WI38 (cell line): ENCODE measurements at regions not wholly inside any gene's neighbourhood (a gene's known extent, or its start where the extent isn't known, plus 50 kb on each side); places are given as distances from the start of the nearest gene placed in this dataset.
"Not testable (repeated sequence)": the region's sequence is repeated elsewhere in the genome, so short reads cannot be mapped to it uniquely, and the experiment has no call there.

Source experiments
- H3K4me3 ChIP-seq: 2 replicates; pipeline ENCODE4 v1.5.1; 2011; ENCODE audit warnings: low read depth, mild to moderate bottlenecking, control low read depth, low read length
- TF ChIP-seq, protein P1 (sequence below): IDR thresholded peaks from 2 replicates; pipeline ENCODE4 v1.5.1; 2012; ENCODE audit warnings: low read depth, mild to moderate bottlenecking, control low read depth, low read length

GRCh38 chrX:20686256-20686655 is 419.5 kb upstream of the RPS6KA3 start:
- no peak overlapping the region for H3K4me3 ChIP-seq
- TF ChIP-seq, protein P1, sequence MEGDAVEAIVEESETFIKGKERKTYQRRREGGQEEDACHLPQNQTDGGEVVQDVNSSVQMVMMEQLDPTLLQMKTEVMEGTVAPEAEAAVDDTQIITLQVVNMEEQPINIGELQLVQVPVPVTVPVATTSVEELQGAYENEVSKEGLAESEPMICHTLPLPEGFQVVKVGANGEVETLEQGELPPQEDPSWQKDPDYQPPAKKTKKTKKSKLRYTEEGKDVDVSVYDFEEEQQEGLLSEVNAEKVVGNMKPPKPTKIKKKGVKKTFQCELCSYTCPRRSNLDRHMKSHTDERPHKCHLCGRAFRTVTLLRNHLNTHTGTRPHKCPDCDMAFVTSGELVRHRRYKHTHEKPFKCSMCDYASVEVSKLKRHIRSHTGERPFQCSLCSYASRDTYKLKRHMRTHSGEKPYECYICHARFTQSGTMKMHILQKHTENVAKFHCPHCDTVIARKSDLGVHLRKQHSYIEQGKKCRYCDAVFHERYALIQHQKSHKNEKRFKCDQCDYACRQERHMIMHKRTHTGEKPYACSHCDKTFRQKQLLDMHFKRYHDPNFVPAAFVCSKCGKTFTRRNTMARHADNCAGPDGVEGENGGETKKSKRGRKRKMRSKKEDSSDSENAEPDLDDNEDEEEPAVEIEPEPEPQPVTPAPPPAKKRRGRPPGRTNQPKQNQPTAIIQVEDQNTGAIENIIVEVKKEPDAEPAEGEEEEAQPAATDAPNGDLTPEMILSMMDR = no peak

- TF ChIP-seq, protein P1 = no peak
- H3K4me3 ChIP-seq = no peak overlapping the region
Measured at GRCh38 chrX:20685652-20686051, 418.9 kb upstream of the RPS6KA3 start.

- no peak overlapping the region for H3K4me3 ChIP-seq
- TF ChIP-seq, protein P1 = no peak
Measured at GRCh38 chrX:20681683-20682082, 415.0 kb upstream of the RPS6KA3 start.

DNA sequence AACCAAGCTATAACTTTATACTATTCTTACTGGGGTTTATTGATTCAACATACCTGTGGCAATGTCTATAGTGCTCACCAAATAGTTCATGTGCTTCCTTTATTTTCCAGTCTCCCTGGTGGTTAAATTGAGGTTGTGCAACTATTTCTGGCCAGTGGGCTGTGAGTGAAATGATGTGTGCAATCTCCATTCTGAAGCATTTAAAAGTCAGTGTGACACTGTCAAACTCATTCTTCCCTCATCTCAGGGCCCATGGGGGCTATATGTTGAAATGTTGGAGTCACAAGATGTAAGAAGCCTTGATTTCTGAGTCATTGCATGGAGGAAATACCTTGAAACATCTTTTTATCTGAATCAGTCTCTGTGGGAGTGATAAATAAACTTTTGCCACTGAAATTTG is 414.3 kb upstream of the RPS6KA3 start:
- TF ChIP-seq, protein P1 = no peak
- H3K4me3 ChIP-seq = no peak overlapping the region

GRCh38 chrX:20672476-20672875 is 405.8 kb upstream of the RPS6KA3 start:
- no peak overlapping the region for H3K4me3 ChIP-seq
- TF ChIP-seq, protein P1 = no peak

DNA sequence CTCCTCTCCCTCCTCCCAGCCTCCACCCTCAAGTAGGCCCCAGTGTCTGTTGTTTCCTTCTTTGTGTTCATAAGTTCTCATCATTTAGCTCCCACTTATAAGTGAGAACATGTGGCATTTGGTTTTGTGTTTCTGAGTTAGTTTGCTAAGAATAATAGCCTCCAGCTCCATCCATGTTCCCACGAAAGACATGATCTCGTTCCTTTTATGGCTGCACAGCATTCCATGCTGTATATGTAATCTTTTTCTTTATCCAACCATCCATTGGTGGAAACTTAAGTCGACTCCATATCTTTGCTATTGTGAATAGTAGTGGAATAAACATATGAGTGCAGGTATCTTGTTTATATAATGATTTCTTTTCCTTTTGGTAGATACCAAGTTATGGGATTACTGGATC is 405.0 kb upstream of the RPS6KA3 start:
- H3K4me3 ChIP-seq = not testable (repeated sequence)

DNA sequence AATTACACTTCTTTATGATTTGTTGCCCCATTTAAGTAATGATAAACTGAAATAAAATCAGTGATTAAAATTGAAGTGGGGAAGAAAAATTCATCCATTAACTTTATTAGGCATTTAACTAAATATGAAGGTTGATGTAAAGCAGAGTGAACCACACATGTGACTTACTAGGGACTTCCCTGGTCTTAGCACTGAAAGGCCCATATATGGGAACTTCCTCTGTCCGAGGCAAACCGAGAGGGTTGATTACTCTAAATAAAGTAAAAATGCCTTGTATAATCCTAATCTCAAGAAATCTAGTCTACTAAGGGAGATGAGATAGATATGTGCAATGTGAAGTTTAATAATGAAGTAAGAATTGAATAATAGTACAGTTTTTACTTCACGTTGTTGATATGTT is 403.9 kb upstream of the RPS6KA3 start:
- H3K4me3 ChIP-seq = no peak overlapping the region
- TF ChIP-seq, protein P1 = no peak

DNA sequence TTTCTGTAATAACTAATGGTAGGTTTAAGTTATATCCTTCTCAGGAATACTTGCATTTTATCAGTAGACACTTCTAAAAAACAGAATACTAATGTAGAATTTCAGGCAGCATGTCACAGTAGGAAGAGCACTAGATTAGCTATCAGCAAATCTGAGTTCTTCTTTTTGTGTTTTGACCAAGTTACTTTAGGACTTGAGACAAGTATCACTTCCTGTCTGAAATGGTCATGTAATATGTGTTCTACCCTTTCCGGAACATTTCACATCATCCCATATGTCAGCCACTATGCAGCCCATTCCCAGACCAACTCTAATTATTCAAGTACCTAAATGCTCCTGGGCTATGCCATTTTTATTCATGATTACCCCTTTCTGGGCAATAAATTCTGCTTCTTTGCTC is 401.8 kb upstream of the RPS6KA3 start:
- TF ChIP-seq, protein P1 = no peak

More for the DNA sequence above, 401.8 kb upstream of the RPS6KA3 start:
- no peak overlapping the region for H3K4me3 ChIP-seq
